HepG2 (cell line): ENCODE measurements at regions not wholly inside any gene's neighbourhood (a gene's known extent, or its start where the extent isn't known, plus 50 kb on each side); places are given as distances from the start of the nearest gene placed in this dataset.

Experiments used
- ATAC-seq: fragments of 200-7000 bp; cut with Tn5 transposase; 3 replicates; pipeline ENCODE4 v1.9.1; 2020; ENCODE audit warnings: mild to moderate bottlenecking, moderate library complexity
- BruUV-seq: library from RNA; stranded (reverse); fragments of 400-500 nt; replicated peaks from 2 replicates; lab custom pipeline; 2021; lab: Mats Ljungman, UMichigan
- CTCF ChIA-PET: fragments of 300-600 bp; formaldehyde crosslinking; extraction: SDS; loops from one replicate; lab custom pipeline; 2021; ENCODE audit warnings: low total read pairs, inconsistent platforms, low intra/inter-chr PET ratio; lab: Yijun Ruan, JAX
- POLR2A ChIA-PET: fragments of 350-600 bp; sonication (Branson Sonifier 250); formaldehyde crosslinking; loops from one replicate; lab custom pipeline; 2020; ENCODE audit warnings: antibody characterized with exemption, inconsistent platforms; lab: Yijun Ruan, JAX
- DNase-seq: peaks from one replicate; pipeline ENCODE4 v3.0.0-alpha.2; 2015; ENCODE audit warnings: low spot score
- FAIRE-seq: peaks from 3 replicates; lab custom pipeline; 2011; peaks lifted over from hg19 to GRCh38; lab: Jason Lieb, UNC
- H2AFZ ChIP-seq: one replicate; pipeline ENCODE4 v1.6.1; 2011; ENCODE audit warnings: low read length, inconsistent platforms
- H3K27ac ChIP-seq: fragments of 300-600 bp; 3 replicates; pipeline ENCODE4 v1.8.0; 2011; ENCODE audit warnings: mixed run types, mild to moderate bottlenecking, mixed read lengths, low read length, inconsistent platforms; ENCODE audit not compliant: insufficient read depth; ENCODE audit errors: extremely low read length
- H3K27me3 ChIP-seq, 2 experiments: fragments of 200-600 bp in 1 of 2; 2 replicates in 1 of 2; 3 replicates in 1 of 2; pipeline versions ENCODE4 v1.6.0 to v1.8.0; 2011; ENCODE audit warnings: low read length in 2 of 2, mild to moderate bottlenecking in 2 of 2, moderate library complexity in 2 of 2, inconsistent platforms in 1 of 2; ENCODE audit not compliant: insufficient read depth in 2 of 2, control insufficient read depth in 1 of 2
- H3K36me3 ChIP-seq, 2 experiments: fragments of 200-600 bp in 1 of 2; replicated peaks in 1 of 2; 2 replicates in 1 of 2; 3 replicates in 1 of 2; pipeline versions ENCODE4 v1.5.1 to v1.8.0; 2011; ENCODE audit warnings: low read length in 2 of 2, inconsistent platforms in 1 of 2; ENCODE audit not compliant: insufficient read depth in 2 of 2, control insufficient read depth in 1 of 2
- H3K4me1 ChIP-seq: 2 replicates; pipeline ENCODE4 v1.5.1; 2012; ENCODE audit warnings: low read length, inconsistent platforms; ENCODE audit not compliant: insufficient read depth
- H3K4me2 ChIP-seq: 2 replicates; pipeline ENCODE4 v1.6.0; 2011; ENCODE audit warnings: low read depth, low read length, inconsistent platforms
- H3K4me3 ChIP-seq, 3 experiments: fragments of 200-600 bp in 1 of 3; sonication (generic), shearing (Covaris generic) in 1 of 3; replicated peaks in 1 of 3; 2 replicates each; pipeline ENCODE4 v1.5.1; 2011 to 2016; ENCODE audit warnings: low read length in 3 of 3, inconsistent platforms in 2 of 3, low read depth in 2 of 3, mild to moderate bottlenecking in 2 of 3, control low read depth in 1 of 3, mixed read lengths in 1 of 3; ENCODE audit not compliant: insufficient read depth in 1 of 3
- H3K79me2 ChIP-seq: one replicate; pipeline ENCODE4 v1.6.1; 2011; ENCODE audit warnings: low read length, inconsistent platforms; ENCODE audit not compliant: insufficient read depth
- H3K9ac ChIP-seq: 2 replicates; pipeline ENCODE4 v1.6.0; 2011; ENCODE audit warnings: mild to moderate bottlenecking, low read depth, low read length, inconsistent platforms; ENCODE audit not compliant: insufficient read depth
- H3K9me3 ChIP-seq: 2 replicates; pipeline ENCODE4 v1.5.1; 2012; ENCODE audit warnings: mild to moderate bottlenecking, low read length
- H4K20me1 ChIP-seq: 2 replicates; pipeline ENCODE4 v1.6.0; 2011; ENCODE audit warnings: inconsistent platforms, mild to moderate bottlenecking, low read length, moderate library complexity; ENCODE audit not compliant: insufficient read depth
- ATAD3A ChIP-seq: sonication (generic); formaldehyde crosslinking; IDR thresholded peaks from 2 replicates; pipeline ENCODE4 v1.4.0; 2020; ENCODE audit warnings: missing genetic modification reagents
- CCDC6 ChIP-seq: sonication (generic); formaldehyde crosslinking; IDR thresholded peaks from 2 replicates; pipeline ENCODE4 v1.8.1; 2022; ENCODE audit warnings: mild to moderate bottlenecking, missing genetic modification reagents, moderate library complexity
- ELF1 ChIP-seq: sonication (generic); formaldehyde crosslinking; IDR thresholded peaks from 2 replicates; pipeline ENCODE4 v1.4.0; 2020; ENCODE audit warnings: missing genetic modification reagents
- GTF2F1 ChIP-seq: fragments of 150-350 bp; IDR thresholded peaks from 2 replicates; pipeline ENCODE4 v1.6.1; 2014; ENCODE audit warnings: low read length
- HCFC1 ChIP-seq: fragments of 150-350 bp; IDR thresholded peaks from 2 replicates; pipeline ENCODE4 v1.6.1; 2014; ENCODE audit warnings: low read depth, low read length
- HNRNPH1 ChIP-seq: fragments of 200-400 bp; formaldehyde crosslinking; optimal IDR thresholded peaks from 2 replicates; pipeline ENCODE3; 2017; ENCODE audit warnings: mild to moderate bottlenecking, low read depth, low read length
- ISL2 ChIP-seq: sonication (generic); formaldehyde crosslinking; IDR thresholded peaks from 2 replicates; pipeline ENCODE4 v1.5.0; 2020; ENCODE audit warnings: missing genetic modification reagents
- MLX ChIP-seq: IDR thresholded peaks from 2 replicates; pipeline ENCODE4 v1.6.1; 2016
- NFE2L1 ChIP-seq: sonication (generic); formaldehyde crosslinking; IDR thresholded peaks from 2 replicates; pipeline ENCODE4 v1.4.0; 2020; ENCODE audit warnings: missing genetic modification reagents, mild to moderate bottlenecking, borderline replicate concordance
- PHF8 ChIP-seq: sonication (generic); formaldehyde crosslinking; IDR thresholded peaks from 2 replicates; pipeline ENCODE4 v1.5.0; 2020; ENCODE audit warnings: missing genetic modification reagents
- SMAD3 ChIP-seq: sonication (generic); formaldehyde crosslinking; IDR thresholded peaks from 2 replicates; pipeline ENCODE4 v1.4.0; 2020; ENCODE audit warnings: missing genetic modification reagents
- ZNF17 ChIP-seq: sonication (generic); formaldehyde crosslinking; IDR thresholded peaks from 2 replicates; pipeline ENCODE4 v1.5.0; 2020; ENCODE audit warnings: mild to moderate bottlenecking, missing genetic modification reagents
- ZNF546 ChIP-seq: sonication (generic); formaldehyde crosslinking; conservative IDR thresholded peaks from 2 replicates; pipeline ENCODE4 v1.8.1; 2023; ENCODE audit warnings: mild to moderate bottlenecking, missing genetic modification reagents
- WGBS: methylation state at CpG from one replicate; pipeline ENCODE4 v1.1.6; 2017; ENCODE audit warnings: low lambda C conversion rate; 5-methylcytosine and 5-hydroxymethylcytosine counted together
- in situ Hi-C: cut with HindIII; loops from 2 replicates; pipeline ENCODE4 v1.10.0; 2017; ENCODE audit warnings: low pct_unique_long_range_greater_than_20kb; ENCODE audit not compliant: extremely low pct_ligation_motif_present
- intact Hi-C: fragments of 100-400 bp; cut with micrococcal nuclease; formaldehyde crosslinking; loops from one replicate; pipeline ENCODE4 v1.10.0; 2022; ENCODE audit not compliant: unreplicated experiment
- TF ChIP-seq, protein P1 (sequence below): sonication (generic); formaldehyde crosslinking; conservative IDR thresholded peaks from 2 replicates; pipeline ENCODE4 v1.4.0; 2020; ENCODE audit warnings: missing genetic modification reagents
- TF ChIP-seq, protein P2 (sequence below): sonication (generic); formaldehyde crosslinking; IDR thresholded peaks from 2 replicates; pipeline ENCODE4 v1.8.0; 2022; ENCODE audit warnings: mild to moderate bottlenecking, missing genetic modification reagents; ENCODE audit not compliant: insufficient replicate concordance
- TF ChIP-seq, protein P3 (sequence below): sonication (generic); formaldehyde crosslinking; IDR thresholded peaks from 2 replicates; pipeline ENCODE4 v1.4.0; 2020; ENCODE audit warnings: mild to moderate bottlenecking, missing genetic modification reagents

DNA sequence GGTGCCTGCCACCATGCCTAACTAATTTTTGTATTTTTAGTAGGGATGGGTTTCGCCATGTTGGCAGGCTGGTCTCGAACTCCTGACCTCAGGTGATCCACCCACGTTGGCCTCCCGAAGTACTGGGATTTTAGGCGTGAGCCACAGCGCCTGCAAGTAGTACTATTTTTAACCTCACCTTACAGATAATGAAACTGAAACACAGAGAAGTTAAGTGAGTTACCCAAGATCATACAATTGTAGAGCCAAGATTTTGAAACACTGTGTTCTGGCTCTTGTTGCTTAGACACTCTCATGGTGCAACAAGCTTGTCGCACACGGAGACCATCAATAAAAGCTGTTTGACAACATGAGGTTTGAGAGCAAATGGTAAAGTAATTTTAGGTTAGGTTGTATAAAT, 159.1 kb upstream of the LMNTD1 start:
- H3K4me1 ChIP-seq, result no peaks in the 10 kb centered on the region
- no peaks in the 10 kb centered on the region for H3K27me3 ChIP-seq
- BruUV-seq, result no TSS peak
- in situ Hi-C loops, result no loop called here
- H2AFZ ChIP-seq, result no peak overlapping the region
- no peaks in the 10 kb centered on the region for H3K79me2 ChIP-seq
- FAIRE-seq, result no peak
- H4K20me1 ChIP-seq, result no peaks in the 10 kb centered on the region
- H3K4me3 ChIP-seq, result no peak overlapping the region
- H3K9ac ChIP-seq, result no peak overlapping the region
- ChIA-PET CTCF (no interaction called here), POLR2A (no interaction called here)
- DNase-seq, result no peak
- no peak overlapping the region for H3K27ac ChIP-seq
- peaks cover 14% of the 10 kb centered on the region for H3K9me3 ChIP-seq
- H3K4me2 ChIP-seq, result no peak overlapping the region
- intact Hi-C loops, result no loop called here
- H3K36me3 ChIP-seq, result no peaks in the 10 kb centered on the region
- 53% methylated on average over 8 of the region's 8 CpGs for WGBS
- no peak for ATAC-seq
- TF ChIP-seq GTF2F1 (no peak), MLX (CRISPR knock-in tag) (no peak), ISL2 (no peak), CCDC6 (CRISPR knock-in tag) (no peak), HNRNPH1 (no peak), HCFC1 (no peak), ELF1 (CRISPR knock-in tag) (no peak), ZNF546 (CRISPR knock-in tag) (no peak), PHF8 (CRISPR knock-in tag) (no peak), ZNF17 (no peak), NFE2L1 (no peak), SMAD3 (CRISPR knock-in tag) (no peak), ATAD3A (no peak)
- TF ChIP-seq, protein P1, sequence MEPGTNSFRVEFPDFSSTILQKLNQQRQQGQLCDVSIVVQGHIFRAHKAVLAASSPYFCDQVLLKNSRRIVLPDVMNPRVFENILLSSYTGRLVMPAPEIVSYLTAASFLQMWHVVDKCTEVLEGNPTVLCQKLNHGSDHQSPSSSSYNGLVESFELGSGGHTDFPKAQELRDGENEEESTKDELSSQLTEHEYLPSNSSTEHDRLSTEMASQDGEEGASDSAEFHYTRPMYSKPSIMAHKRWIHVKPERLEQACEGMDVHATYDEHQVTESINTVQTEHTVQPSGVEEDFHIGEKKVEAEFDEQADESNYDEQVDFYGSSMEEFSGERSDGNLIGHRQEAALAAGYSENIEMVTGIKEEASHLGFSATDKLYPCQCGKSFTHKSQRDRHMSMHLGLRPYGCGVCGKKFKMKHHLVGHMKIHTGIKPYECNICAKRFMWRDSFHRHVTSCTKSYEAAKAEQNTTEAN (CRISPR knock-in tag), result no peak
- TF ChIP-seq, protein P2, sequence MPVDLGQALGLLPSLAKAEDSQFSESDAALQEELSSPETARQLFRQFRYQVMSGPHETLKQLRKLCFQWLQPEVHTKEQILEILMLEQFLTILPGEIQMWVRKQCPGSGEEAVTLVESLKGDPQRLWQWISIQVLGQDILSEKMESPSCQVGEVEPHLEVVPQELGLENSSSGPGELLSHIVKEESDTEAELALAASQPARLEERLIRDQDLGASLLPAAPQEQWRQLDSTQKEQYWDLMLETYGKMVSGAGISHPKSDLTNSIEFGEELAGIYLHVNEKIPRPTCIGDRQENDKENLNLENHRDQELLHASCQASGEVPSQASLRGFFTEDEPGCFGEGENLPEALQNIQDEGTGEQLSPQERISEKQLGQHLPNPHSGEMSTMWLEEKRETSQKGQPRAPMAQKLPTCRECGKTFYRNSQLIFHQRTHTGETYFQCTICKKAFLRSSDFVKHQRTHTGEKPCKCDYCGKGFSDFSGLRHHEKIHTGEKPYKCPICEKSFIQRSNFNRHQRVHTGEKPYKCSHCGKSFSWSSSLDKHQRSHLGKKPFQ (CRISPR knock-in tag), result no peak
- TF ChIP-seq, protein P3, sequence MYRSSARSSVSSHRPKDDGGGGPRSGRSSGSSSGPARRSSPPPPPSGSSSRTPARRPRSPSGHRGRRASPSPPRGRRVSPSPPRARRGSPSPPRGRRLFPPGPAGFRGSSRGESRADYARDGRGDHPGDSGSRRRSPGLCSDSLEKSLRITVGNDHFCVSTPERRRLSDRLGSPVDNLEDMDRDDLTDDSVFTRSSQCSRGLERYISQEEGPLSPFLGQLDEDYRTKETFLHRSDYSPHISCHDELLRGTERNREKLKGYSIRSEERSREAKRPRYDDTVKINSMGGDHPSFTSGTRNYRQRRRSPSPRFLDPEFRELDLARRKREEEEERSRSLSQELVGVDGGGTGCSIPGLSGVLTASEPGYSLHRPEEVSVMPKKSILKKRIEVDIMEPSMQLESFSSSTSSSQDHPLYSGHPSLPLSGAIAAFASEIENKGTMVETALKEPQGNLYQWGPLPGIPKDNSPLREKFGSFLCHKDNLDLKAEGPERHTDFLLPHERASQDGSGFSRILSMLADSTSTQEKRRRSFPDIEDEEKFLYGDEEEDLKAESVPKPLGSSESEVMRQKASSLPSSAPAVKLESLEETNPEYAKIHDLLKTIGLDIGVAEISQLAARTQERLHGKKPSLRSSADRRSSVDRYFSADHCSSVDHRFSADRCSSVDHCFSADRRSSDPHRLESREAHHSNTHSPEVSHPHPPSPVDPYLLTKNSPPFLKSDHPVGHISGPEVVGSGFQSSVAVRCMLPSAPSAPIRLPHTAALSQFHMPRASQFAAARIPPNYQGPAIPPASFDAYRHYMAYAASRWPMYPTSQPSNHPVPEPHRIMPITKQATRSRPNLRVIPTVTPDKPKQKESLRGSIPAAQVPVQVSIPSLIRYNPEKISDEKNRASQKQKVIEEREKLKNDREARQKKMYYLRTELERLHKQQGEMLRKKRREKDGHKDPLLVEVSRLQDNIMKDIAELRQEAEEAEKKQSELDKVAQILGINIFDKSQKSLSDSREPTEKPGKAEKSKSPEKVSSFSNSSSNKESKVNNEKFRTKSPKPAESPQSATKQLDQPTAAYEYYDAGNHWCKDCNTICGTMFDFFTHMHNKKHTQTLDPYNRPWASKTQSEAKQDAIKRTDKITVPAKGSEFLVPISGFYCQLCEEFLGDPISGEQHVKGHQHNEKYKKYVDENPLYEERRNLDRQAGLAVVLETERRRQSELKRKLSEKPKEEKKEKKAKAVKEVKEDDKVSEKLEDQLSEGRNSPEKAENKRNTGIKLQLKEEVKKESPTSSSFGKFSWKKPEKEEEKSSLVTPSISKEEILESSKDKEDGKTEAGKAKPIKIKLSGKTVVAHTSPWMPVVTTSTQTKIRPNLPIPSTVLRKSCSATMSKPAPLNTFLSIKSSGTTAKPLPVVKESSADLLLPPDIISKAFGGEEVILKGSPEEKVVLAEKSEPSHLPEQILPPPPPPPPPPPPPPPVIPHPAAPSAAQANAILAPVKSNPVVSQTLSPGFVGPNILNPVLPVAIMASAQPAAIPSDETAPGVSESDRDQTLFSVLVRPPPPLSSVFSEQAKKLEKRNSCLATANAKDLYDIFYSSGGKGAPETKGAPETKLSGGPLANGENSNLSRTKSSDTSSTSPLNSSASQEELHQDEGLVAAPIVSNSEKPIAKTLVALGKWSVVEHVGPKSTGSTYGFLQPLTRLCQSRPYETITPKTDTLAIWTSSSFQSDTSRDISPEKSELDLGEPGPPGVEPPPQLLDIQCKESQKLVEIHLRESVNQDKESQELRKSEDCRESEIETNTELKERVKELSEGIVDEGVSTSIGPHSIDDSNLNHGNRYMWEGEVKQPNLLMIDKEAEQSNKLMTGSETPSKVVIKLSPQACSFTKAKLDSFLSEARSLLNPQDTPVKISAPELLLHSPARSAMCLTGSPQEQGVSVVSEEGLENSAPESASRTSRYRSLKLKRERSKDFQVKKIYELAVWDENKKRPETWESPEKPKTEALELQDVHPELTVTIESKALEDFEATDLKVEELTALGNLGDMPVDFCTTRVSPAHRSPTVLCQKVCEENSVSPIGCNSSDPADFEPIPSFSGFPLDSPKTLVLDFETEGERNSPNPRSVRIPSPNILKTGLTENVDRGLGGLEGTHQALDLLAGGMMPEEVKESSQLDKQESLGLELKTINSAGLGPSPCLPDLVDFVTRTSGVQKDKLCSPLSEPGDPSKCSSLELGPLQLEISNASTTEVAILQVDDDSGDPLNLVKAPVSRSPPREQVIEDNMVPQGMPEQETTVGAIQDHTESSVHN (CRISPR knock-in tag), result no peak
